ENCODE measurements at regions not wholly inside any gene's neighbourhood (a gene's known extent, or its start where the extent isn't known, plus 50 kb on each side); places are given as distances from the start of the nearest gene placed in this dataset.

GRCh38 chr15:66621491-66622467 is 56.0 kb upstream of the LCTL start (continued):
- TF ChIP-seq SNAPC5 (CRISPR knock-in tag; IDR thresholded peaks at IDR 0.05) (no peak), AFF4 (CRISPR knock-in tag; IDR thresholded peaks at IDR 0.05) (peak; percentile 67; the same call in 1 of the 2 replicates), PHF8 (IDR thresholded peaks at IDR 0.05; ENCODE audit: borderline replicate concordance, low read length) (peak; percentile 53; the same call in 1 of the 2 replicates), PCBP2 (IDR thresholded peaks at IDR 0.05; ENCODE audit: low read depth, low read length, poor library complexity, severe bottlenecking) (no peak), TCF3 (CRISPR knock-in tag; IDR thresholded peaks at IDR 0.05) (peak; percentile 76), ZNF766 (CRISPR knock-in tag; conservative IDR thresholded peaks at IDR 0.05) (peak; percentile 36; the same call in 1 of the 2 replicates), MAFG (tag; conservative IDR thresholded peaks at IDR 0.05) (no peak), CCNT2 (IDR thresholded peaks at IDR 0.05; ENCODE audit: borderline replicate concordance, extremely low read depth, insufficient read length, low read depth, low read length) (peak; percentile 97), ATF4 (CRISPR knock-in tag; IDR thresholded peaks at IDR 0.05) (peak; percentile 61), THAP7 (CRISPR knock-in tag; IDR thresholded peaks at IDR 0.05) (0 out of 2 replicates have a peak, but pooled peaks have one; percentile 27), GATAD2B (IDR thresholded peaks at IDR 0.05; ENCODE audit: borderline replicate concordance) (peak; percentile 91), TFAP4 (CRISPR knock-in tag; IDR thresholded peaks at IDR 0.05; ENCODE audit: borderline replicate concordance) (peak; percentile 38; the same call in 1 of the 2 replicates), RBBP5 (IDR thresholded peaks at IDR 0.05; ENCODE audit: borderline replicate concordance, insufficient read depth, low read length, poor library complexity, severe bottlenecking) (peak; percentile 83), SMARCA4 (IDR thresholded peaks at IDR 0.05) (0 out of 2 replicates have a peak, but pooled peaks have one; percentile 12), ZNF507 (tag; conservative IDR thresholded peaks at IDR 0.05) (0 out of 2 replicates have a peak, but pooled peaks have one; percentile 8), ARID2 (IDR thresholded peaks at IDR 0.05) (no peak), ATF1 (CRISPR knock-in tag; IDR thresholded peaks at IDR 0.05) (no peak), ATF1 (tag; IDR thresholded peaks at IDR 0.05) (peak; percentile 44), RCOR1 (IDR thresholded peaks at IDR 0.05; ENCODE audit: borderline replicate concordance in 1 of 2, low read depth in 2 of 2, low read length in 2 of 2) (peak in 1 of 2 experiments; percentile 36; a peak in 1 of 4 replicates), NFRKB (IDR thresholded peaks at IDR 0.05; ENCODE audit: low read depth) (peak; percentile 46; the same call in 1 of the 2 replicates)

All from K562 (cell line).